ENCODE measurements at regions not wholly inside any gene's neighbourhood (a gene's known extent, or its start where the extent isn't known, plus 50 kb on each side); places are given as distances from the start of the nearest gene placed in this dataset.

DNA sequence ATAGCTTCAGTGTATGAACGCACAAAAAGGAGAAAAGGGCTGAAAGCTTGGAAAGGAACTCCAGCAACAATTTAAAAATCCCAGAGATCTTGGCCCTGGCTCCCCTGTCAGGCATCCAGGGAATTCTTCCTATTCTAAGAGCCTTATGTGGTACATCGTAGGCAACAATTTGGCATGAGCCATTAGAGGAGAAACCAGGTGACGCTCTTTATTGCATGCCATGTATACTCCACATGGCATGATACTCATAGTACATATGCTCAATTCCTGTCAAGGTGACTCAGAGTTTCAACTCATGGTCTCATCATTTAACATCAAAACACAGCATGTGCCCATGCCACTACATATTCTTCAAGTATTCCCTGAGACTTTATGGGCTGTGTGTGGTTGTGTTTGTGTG lies 191.3 kb downstream of the OR13H1 start:
- no peaks in the 10 kb centered on the region for H3K27me3 ChIP-seq (ENCODE audit: insufficient read depth, low read length, poor library complexity, severe bottlenecking)
- no peaks in the 10 kb centered on the region for H3K79me2 ChIP-seq (ENCODE audit: insufficient read depth, low read length)
- peaks cover 28% of the 10 kb centered on the region; the same call in 1 of the 2 replicates for H3K36me3 ChIP-seq (ENCODE audit: insufficient read depth, low read length)
- no peak for TF ChIP-seq EZH2phosphoT487 (IDR thresholded peaks at IDR 0.05; ENCODE audit: borderline replicate concordance)
- TF ChIP-seq, protein P1, sequence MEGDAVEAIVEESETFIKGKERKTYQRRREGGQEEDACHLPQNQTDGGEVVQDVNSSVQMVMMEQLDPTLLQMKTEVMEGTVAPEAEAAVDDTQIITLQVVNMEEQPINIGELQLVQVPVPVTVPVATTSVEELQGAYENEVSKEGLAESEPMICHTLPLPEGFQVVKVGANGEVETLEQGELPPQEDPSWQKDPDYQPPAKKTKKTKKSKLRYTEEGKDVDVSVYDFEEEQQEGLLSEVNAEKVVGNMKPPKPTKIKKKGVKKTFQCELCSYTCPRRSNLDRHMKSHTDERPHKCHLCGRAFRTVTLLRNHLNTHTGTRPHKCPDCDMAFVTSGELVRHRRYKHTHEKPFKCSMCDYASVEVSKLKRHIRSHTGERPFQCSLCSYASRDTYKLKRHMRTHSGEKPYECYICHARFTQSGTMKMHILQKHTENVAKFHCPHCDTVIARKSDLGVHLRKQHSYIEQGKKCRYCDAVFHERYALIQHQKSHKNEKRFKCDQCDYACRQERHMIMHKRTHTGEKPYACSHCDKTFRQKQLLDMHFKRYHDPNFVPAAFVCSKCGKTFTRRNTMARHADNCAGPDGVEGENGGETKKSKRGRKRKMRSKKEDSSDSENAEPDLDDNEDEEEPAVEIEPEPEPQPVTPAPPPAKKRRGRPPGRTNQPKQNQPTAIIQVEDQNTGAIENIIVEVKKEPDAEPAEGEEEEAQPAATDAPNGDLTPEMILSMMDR (conservative IDR thresholded peaks at IDR 0.05; ENCODE audit: low read length), result no peak
- no peak overlapping the region for H3K4me2 ChIP-seq (ENCODE audit: low read depth, low read length, poor library complexity, severe bottlenecking)
- H3K9ac ChIP-seq (ENCODE audit: low read depth, low read length, poor library complexity, severe bottlenecking), result no peak overlapping the region
- peaks cover 2% of the 10 kb centered on the region for H4K20me1 ChIP-seq (ENCODE audit: insufficient read depth, low read length, poor library complexity, severe bottlenecking)
- H3K9me2 ChIP-seq (replicated peaks; ENCODE audit: low read depth, low read length), result no peaks in the 10 kb centered on the region
- H3K4me3 ChIP-seq (ENCODE audit: low read length, poor library complexity, severe bottlenecking), result no peak overlapping the region
- H2AFZ ChIP-seq (ENCODE audit: low read length), result no peak overlapping the region
- H3F3A ChIP-seq (ENCODE audit: low read depth), result no peaks in the 10 kb centered on the region
- H3K9me3 ChIP-seq (ENCODE audit: insufficient read depth, low read depth, low read length), result no peaks in the 10 kb centered on the region
- peaks cover 7% of the 10 kb centered on the region for H3K4me1 ChIP-seq (ENCODE audit: insufficient read depth, low read length, poor library complexity, severe bottlenecking)

DNA sequence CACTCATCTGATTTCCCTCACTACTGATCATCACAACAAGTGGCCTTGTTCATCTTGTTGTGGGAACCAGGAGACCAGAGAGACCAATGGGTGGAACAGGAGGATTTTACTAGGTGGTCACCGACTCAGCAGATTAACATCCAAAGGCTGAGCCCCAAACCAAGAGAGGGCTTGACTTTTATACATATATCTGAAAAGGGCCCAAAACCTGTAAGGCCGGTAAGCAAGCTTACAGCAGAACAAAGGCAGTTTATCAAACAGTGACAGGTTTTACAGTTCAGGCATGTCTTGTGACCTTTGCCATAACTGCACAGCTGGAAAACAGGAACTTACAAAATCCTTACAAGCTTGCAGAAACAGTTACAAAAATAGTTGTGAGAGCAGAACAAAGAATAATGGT lies 195.9 kb downstream of the OR13H1 start:
- TF ChIP-seq, protein P1 (conservative IDR thresholded peaks at IDR 0.05; ENCODE audit: low read length), result no peak
- no peak for TF ChIP-seq EZH2phosphoT487 (IDR thresholded peaks at IDR 0.05; ENCODE audit: borderline replicate concordance)
- Histone ChIP-seq H3K79me2 (ENCODE audit: insufficient read depth, low read length) (no peaks in the 10 kb centered on the region), H2AFZ (ENCODE audit: low read length) (no peak overlapping the region), H4K20me1 (ENCODE audit: insufficient read depth, low read length, poor library complexity, severe bottlenecking) (peaks cover 2% of the 10 kb centered on the region), H3K4me1 (ENCODE audit: insufficient read depth, low read length, poor library complexity, severe bottlenecking) (peaks cover 3% of the 10 kb centered on the region), H3K27me3 (ENCODE audit: insufficient read depth, low read length, poor library complexity, severe bottlenecking) (no peaks in the 10 kb centered on the region), H3K36me3 (ENCODE audit: insufficient read depth, low read length) (peaks cover 50% of the 10 kb centered on the region; the same call in 1 of the 2 replicates), H3K9me3 (ENCODE audit: insufficient read depth, low read depth, low read length) (no peaks in the 10 kb centered on the region; the same call in 1 of the 2 replicates), H3K4me2 (ENCODE audit: low read depth, low read length, poor library complexity, severe bottlenecking) (no peak overlapping the region), H3K9ac (ENCODE audit: low read depth, low read length, poor library complexity, severe bottlenecking) (no peak overlapping the region), H3F3A (ENCODE audit: low read depth) (no peaks in the 10 kb centered on the region), H3K4me3 (ENCODE audit: low read length, poor library complexity, severe bottlenecking) (no peak overlapping the region), H3K9me2 (replicated peaks; ENCODE audit: low read depth, low read length) (no peaks in the 10 kb centered on the region)

DNA sequence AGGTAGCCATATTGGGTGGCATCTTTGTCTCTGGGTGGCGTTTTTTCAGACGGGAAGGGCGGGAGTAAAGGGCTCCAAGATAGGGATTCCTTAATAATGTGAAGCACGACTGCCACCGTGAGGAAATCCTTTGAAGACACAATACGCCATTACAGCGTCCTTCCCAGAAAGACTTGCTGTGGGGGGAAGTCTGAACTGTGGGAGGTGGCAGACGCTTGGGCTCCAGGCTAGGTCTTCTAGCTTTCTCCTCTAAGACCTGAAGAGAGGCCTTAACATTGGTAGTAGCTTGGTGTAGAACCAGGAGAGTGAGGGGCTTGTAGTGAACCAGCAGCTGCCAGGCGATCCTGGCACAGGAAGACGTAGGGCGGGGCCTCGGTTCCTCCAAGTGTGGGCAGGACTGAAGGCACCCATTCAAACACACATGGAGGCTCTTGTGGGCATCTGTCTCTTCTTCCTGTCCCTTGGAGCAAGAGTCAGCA lies 197.3 kb downstream of the OR13H1 start:
- TF ChIP-seq, protein P1 (conservative IDR thresholded peaks at IDR 0.05; ENCODE audit: low read length), result no peak
- TF ChIP-seq EZH2phosphoT487 (IDR thresholded peaks at IDR 0.05; ENCODE audit: borderline replicate concordance), result no peak
- Histone ChIP-seq H3K79me2 (ENCODE audit: insufficient read depth, low read length) (no peaks in the 10 kb centered on the region), H3K4me2 (ENCODE audit: low read depth, low read length, poor library complexity, severe bottlenecking) (no peak overlapping the region), H3K9me3 (ENCODE audit: insufficient read depth, low read depth, low read length) (no peaks in the 10 kb centered on the region; the same call in 1 of the 2 replicates), H3K36me3 (ENCODE audit: insufficient read depth, low read length) (peaks cover 45% of the 10 kb centered on the region), H3K9ac (ENCODE audit: low read depth, low read length, poor library complexity, severe bottlenecking) (no peak overlapping the region), H3K9me2 (replicated peaks; ENCODE audit: low read depth, low read length) (no peaks in the 10 kb centered on the region), H3K27me3 (ENCODE audit: insufficient read depth, low read length, poor library complexity, severe bottlenecking) (no peaks in the 10 kb centered on the region), H3K4me3 (ENCODE audit: low read length, poor library complexity, severe bottlenecking) (no peak overlapping the region), H2AFZ (ENCODE audit: low read length) (no peak overlapping the region), H3F3A (ENCODE audit: low read depth) (no peaks in the 10 kb centered on the region), H4K20me1 (ENCODE audit: insufficient read depth, low read length, poor library complexity, severe bottlenecking) (no peaks in the 10 kb centered on the region), H3K4me1 (ENCODE audit: insufficient read depth, low read length, poor library complexity, severe bottlenecking) (no peaks in the 10 kb centered on the region)

Data from Loucy (cell line).